IPS-18a (cell line): ENCODE measurements at regions not wholly inside any gene's neighbourhood (a gene's known extent, or its start where the extent isn't known, plus 50 kb on each side); places are given as distances from the start of the nearest gene placed in this dataset.

Experiments
- H3K27ac ChIP-seq: one replicate; pipeline ENCODE4 v1.5.1; 2013; ENCODE audit warnings: low read length
- H3K27me3 ChIP-seq: one replicate; pipeline ENCODE4 v1.6.1; 2013; ENCODE audit warnings: mild to moderate bottlenecking, low read length; ENCODE audit not compliant: control insufficient read depth, insufficient read depth
- H3K36me3 ChIP-seq: one replicate; pipeline ENCODE4 v1.6.1; 2013; ENCODE audit warnings: low read depth, low read length; ENCODE audit not compliant: control insufficient read depth
- H3K4me1 ChIP-seq: one replicate; pipeline ENCODE4 v1.6.1; 2013; ENCODE audit warnings: low read depth, low read length; ENCODE audit not compliant: control insufficient read depth
- H3K4me3 ChIP-seq: one replicate; pipeline ENCODE4 v1.5.1; 2013; ENCODE audit warnings: low read length
- H3K9ac ChIP-seq: one replicate; pipeline ENCODE4 v1.6.1; 2013; ENCODE audit warnings: mild to moderate bottlenecking, low read length, moderate library complexity
- H3K9me3 ChIP-seq: one replicate; pipeline ENCODE4 v1.6.1; 2013; ENCODE audit warnings: low read depth, low read length; ENCODE audit not compliant: control insufficient read depth

DNA sequence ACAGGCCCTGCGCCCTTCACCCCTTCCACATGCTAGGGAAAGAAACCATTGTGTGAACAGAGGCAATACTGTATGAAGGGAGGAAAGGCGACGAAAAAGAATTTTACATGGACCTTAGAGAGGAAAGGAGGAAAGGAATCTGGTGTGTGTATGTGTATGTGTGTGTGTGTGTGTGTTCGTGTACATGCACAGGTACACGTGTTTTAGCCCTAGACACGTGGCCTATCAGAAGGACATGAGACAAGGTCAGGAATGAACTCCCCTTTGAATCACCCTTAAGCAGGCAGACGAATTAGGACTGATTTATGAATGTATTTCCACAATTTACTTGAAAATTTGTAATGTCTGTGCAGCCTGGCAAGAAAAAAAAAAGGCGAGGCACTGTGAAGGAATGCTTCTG, 276.0 kb downstream of the ZNF516 start:
- peaks cover 2% of the 10 kb centered on the region for H3K9me3 ChIP-seq
- H3K36me3 ChIP-seq: no peaks in the 10 kb centered on the region
- H3K9ac ChIP-seq: no peak overlapping the region
- no peak overlapping the region for H3K4me3 ChIP-seq
- H3K27ac ChIP-seq: no peak overlapping the region
- no peaks in the 10 kb centered on the region for H3K4me1 ChIP-seq
- no peaks in the 10 kb centered on the region for H3K27me3 ChIP-seq

DNA sequence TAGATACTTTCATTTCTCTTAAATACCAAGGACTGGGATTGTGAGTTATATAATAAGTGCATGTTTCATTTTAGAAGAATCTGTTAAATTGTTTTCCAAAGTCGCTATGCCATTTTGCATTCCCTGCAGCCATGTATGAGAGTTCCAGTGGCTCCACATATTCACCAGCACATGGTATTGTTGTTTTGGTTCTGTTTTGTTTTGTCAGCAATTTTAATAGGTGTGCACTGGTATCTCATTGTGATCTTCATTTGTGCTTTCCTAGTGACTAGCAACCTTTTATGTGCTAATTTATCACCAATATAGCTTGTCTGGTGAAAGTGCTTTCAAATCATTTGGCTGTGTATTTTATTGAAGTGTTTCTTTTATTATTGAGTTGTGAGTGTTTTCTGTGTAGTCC, 278.9 kb downstream of the ZNF516 start:
- H3K36me3 ChIP-seq: no peaks in the 10 kb centered on the region
- peaks cover 3% of the 10 kb centered on the region for H3K4me1 ChIP-seq
- H3K4me3 ChIP-seq: no peak overlapping the region
- peaks cover 2% of the 10 kb centered on the region for H3K9me3 ChIP-seq
- no peak overlapping the region for H3K9ac ChIP-seq
- H3K27me3 ChIP-seq: no peaks in the 10 kb centered on the region
- H3K27ac ChIP-seq: no peak overlapping the region

DNA sequence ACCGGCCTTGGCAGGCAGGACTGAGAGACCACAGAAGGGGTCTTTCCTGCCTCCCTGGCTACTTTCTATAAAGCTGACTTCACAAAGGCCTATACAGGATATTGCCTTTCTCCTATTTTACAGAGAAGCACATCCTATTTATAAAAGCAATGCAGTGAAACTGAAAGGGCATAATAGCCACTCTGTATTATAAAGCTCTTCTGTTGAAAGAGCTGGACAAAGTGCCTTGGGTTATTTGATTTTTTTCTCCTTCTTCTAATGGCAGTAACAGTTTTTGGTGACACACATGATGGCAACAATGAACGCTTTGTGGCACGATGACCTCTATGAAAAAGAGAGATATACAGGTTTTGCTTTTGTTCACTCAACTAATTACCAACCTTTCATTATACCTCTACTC, 281.1 kb downstream of the ZNF516 start:
- Histone ChIP-seq H3K27ac (no peak overlapping the region), H3K9me3 (peaks cover 2% of the 10 kb centered on the region), H3K4me3 (no peak overlapping the region), H3K4me1 (peaks cover 3% of the 10 kb centered on the region), H3K27me3 (no peaks in the 10 kb centered on the region), H3K9ac (no peak overlapping the region), H3K36me3 (no peaks in the 10 kb centered on the region)

DNA sequence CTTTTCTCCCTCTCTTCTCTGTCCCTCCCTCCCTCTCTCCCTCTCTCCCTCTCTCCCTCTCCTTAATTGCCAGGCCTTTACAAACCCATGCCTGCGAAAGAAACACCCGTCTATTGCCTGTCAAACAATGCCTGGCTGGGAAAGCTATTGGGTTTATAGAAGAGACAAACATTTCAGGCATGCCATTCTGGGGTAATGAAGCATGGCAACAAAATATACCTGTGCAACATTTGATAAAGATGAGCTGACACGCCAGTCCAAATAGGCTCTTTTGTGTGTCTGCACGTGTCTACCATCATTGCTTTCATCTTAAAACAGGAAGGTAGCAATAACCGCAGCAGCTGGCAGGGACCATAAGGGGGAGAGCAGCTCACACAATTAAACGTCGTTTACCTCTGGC, 282.1 kb downstream of the ZNF516 start:
- Histone ChIP-seq H3K9me3 (peaks cover 2% of the 10 kb centered on the region), H3K4me3 (no peak overlapping the region), H3K4me1 (peaks cover 3% of the 10 kb centered on the region), H3K27ac (no peak overlapping the region), H3K27me3 (no peaks in the 10 kb centered on the region), H3K9ac (no peak overlapping the region), H3K36me3 (no peaks in the 10 kb centered on the region)

DNA sequence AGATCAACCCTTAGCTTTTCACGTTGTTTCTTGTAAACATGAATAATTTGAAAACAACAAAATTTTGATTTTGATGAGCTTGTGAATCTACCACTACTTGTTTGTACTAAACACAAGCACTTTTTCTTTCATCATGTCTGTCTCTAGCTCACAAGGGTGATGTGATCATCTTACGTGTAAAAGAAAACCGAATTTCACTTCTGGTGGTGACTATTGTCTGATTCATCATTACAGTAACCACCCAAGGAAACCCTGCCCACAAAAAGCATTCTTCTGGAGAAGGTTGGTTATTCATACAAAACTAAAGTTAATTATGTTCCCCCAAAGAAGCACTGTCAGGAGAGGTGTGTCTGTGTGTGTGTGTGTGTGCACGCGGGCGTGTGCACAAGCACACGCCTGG, 285.4 kb downstream of the ZNF516 start:
- H3K4me1 ChIP-seq: peaks cover 3% of the 10 kb centered on the region
- no peak overlapping the region for H3K27ac ChIP-seq
- no peak overlapping the region for H3K4me3 ChIP-seq
- no peaks in the 10 kb centered on the region for H3K9me3 ChIP-seq
- H3K36me3 ChIP-seq: no peaks in the 10 kb centered on the region
- H3K27me3 ChIP-seq: no peaks in the 10 kb centered on the region
- H3K9ac ChIP-seq: no peak overlapping the region

DNA sequence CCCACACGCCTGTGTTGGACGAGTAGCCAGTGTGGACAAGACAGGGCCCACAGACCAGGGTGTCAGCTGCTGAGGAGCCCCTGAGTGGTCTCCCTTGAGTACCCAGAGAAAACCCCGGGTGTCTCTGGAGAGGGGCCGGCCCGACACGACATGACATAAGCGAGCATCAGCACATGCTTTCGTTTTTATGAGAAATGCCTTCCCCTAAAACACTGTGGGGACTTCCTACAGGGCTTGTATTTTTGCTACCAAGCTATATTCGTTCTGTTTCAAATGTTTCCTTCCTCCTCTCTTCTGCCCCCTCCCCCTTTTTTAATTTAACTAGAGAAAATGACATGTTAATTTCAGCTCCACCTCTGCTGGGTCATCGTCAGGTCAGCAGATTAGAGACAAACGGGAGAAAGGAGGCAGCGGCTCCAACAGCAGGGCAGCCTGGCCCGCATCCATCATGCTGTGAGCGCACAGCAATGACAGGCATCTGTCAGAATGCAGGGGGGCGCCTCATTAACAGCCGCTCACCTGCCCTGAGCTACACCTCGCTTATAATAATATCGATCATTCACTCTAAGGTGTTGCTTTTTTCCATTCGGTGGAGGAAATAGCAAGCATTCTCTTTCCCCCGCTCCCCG, 286.2 kb downstream of the ZNF516 start:
- Histone ChIP-seq H3K9ac (no peak overlapping the region), H3K4me3 (no peak overlapping the region), H3K9me3 (no peaks in the 10 kb centered on the region), H3K27ac (no peak overlapping the region), H3K36me3 (no peaks in the 10 kb centered on the region), H3K27me3 (no peaks in the 10 kb centered on the region), H3K4me1 (peaks cover 3% of the 10 kb centered on the region)

DNA sequence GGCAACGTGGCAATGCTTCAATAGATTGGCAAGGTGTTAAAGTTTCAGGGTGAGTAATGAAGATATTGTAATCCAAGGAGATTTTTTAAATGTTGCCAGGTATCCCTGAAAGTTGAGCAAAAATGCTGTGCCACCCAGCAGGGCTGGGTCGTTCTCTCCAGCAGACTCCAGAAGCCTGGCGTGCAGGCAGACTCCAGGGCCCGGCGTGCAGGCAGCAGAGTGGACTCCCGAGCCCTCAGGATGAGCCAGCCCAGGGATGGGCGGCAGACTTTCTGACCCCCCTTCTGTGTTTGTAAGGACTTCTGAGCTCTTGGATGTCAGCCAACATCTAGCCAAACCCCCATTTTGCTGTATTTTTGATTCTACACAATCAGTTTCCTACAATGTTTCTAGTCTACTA, 289.1 kb downstream of the ZNF516 start:
- H3K9me3 ChIP-seq: no peaks in the 10 kb centered on the region
- no peaks in the 10 kb centered on the region for H3K27me3 ChIP-seq
- no peaks in the 10 kb centered on the region for H3K36me3 ChIP-seq
- H3K4me3 ChIP-seq: no peak overlapping the region
- no peak overlapping the region for H3K9ac ChIP-seq
- H3K27ac ChIP-seq: no peak overlapping the region
- no peaks in the 10 kb centered on the region for H3K4me1 ChIP-seq

DNA sequence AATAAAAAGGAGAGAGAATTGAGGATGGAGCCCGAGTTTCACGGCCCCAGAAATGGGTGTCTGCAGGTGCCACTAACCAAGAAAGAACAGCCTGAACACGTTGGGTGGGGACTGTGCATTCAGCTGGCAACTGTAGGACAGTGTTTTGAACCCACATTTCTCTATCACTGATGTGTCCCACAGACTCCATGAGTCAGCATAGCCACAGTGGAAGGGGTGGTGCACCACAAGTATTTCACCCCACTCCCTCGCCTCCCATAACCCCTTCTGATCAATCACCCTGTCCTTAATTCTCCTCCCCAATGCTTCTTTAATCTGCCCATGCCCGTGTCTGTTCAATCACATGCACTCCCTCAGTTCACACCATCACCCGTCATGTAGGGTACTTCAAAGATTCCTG, 291.5 kb downstream of the ZNF516 start:
- H3K36me3 ChIP-seq: no peaks in the 10 kb centered on the region
- H3K4me3 ChIP-seq: no peak overlapping the region
- no peak overlapping the region for H3K27ac ChIP-seq
- no peaks in the 10 kb centered on the region for H3K27me3 ChIP-seq
- no peak overlapping the region for H3K9ac ChIP-seq
- no peaks in the 10 kb centered on the region for H3K4me1 ChIP-seq
- no peaks in the 10 kb centered on the region for H3K9me3 ChIP-seq

DNA sequence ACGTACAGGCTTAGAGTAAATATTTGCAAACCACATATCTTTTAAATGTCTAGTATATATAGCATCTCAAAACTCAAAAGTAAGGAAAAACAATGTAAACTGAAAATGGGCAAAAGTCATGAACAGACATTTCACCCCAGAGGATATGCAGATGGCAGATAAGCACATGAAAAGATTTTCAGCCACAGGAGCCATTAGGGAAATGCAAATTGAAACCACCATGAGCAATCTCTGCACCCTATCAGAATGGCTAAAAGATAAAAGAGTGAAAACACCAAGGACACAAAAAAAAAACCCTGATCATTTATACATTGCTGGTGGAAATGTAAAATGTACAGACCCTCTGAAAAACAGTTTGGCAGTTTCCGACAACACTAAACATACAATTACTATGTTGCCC, 292.7 kb downstream of the ZNF516 start:
- Histone ChIP-seq H3K4me3 (no peak overlapping the region), H3K9me3 (no peaks in the 10 kb centered on the region), H3K27ac (no peak overlapping the region), H3K27me3 (no peaks in the 10 kb centered on the region), H3K36me3 (no peaks in the 10 kb centered on the region), H3K4me1 (no peaks in the 10 kb centered on the region), H3K9ac (no peak overlapping the region)

DNA sequence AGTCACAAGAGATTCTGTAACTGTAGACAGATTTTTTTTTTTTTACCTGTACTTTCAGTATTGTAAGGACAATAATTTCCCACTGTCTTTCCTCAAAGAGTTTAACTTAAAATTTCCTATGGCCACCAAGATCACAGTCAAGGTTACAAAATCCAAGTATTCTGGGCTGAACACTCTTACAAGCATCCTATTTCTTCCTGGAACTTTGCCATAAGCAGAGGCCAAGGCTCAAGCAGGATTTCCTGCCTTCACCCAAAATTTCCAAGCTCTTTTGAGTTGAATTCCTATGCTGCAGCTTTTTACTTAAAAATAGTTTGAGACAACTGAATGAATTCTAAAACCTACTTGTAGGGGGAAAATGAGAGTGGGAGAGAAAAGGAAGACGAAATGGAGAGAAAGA, 299.4 kb downstream of the ZNF516 start:
- no peak overlapping the region for H3K4me3 ChIP-seq
- no peak overlapping the region for H3K27ac ChIP-seq
- H3K27me3 ChIP-seq: no peaks in the 10 kb centered on the region
- H3K9me3 ChIP-seq: no peaks in the 10 kb centered on the region
- no peak overlapping the region for H3K9ac ChIP-seq
- H3K36me3 ChIP-seq: no peaks in the 10 kb centered on the region
- H3K4me1 ChIP-seq: no peaks in the 10 kb centered on the region

DNA sequence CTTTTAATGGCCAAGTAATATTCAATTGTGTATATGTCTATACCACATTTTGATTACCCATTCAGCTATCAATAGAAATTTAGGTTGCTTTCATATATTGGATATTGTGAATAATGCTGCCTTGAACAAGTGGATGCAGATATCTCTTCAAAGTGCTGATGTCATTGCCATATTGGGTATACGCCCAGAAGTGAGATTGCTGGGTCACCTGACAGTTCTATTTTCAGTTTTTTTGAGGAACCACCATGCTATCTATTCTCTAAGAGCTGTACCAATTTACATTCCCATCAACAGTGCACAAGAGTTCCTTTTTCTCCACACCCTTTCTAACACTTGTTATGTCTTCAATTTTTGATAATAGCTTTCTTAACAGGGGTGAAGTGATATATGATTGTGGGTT, 306.9 kb downstream of the ZNF516 start:
- H3K9ac ChIP-seq: no peak overlapping the region
- no peaks in the 10 kb centered on the region for H3K27me3 ChIP-seq
- H3K9me3 ChIP-seq: no peaks in the 10 kb centered on the region
- no peak overlapping the region for H3K27ac ChIP-seq
- no peaks in the 10 kb centered on the region for H3K36me3 ChIP-seq
- H3K4me1 ChIP-seq: no peaks in the 10 kb centered on the region
- no peak overlapping the region for H3K4me3 ChIP-seq

DNA sequence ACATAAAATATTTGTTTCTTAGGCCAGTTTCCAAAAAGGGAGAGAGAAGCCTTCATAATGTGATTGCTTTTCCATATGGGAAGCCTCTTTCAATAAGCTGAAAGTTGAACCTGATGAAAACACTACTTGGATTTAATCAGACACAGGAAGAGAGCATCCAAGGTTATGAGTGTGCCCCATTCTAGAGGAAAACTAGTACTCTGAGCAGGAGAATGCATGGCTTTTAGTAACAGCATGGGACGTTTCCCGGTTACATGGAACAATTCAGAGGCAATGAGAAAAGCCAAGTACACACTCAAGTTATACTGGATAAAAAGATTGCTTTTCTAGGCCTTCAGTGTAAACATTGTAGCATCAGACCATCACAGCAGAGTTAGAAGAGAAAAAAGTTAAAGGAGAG, 315.8 kb downstream of the ZNF516 start:
- no peak overlapping the region for H3K27ac ChIP-seq
- no peak overlapping the region for H3K9ac ChIP-seq
- H3K4me3 ChIP-seq: no peak overlapping the region
- H3K36me3 ChIP-seq: no peaks in the 10 kb centered on the region
- H3K27me3 ChIP-seq: no peaks in the 10 kb centered on the region
- no peaks in the 10 kb centered on the region for H3K4me1 ChIP-seq
- no peaks in the 10 kb centered on the region for H3K9me3 ChIP-seq
